GM12878 (cell line): ENCODE measurements at regions not wholly inside any gene's neighbourhood (a gene's known extent, or its start where the extent isn't known, plus 50 kb on each side); places are given as distances from the start of the nearest gene placed in this dataset.

Source experiments
- ATAC-seq: fragments of 200-7000 bp; cut with Tn5 transposase; 3 replicates; pipeline ENCODE4 v1.9.1; 2020; ENCODE audit warnings: mild to moderate bottlenecking, moderate library complexity
- BruUV-seq: library from RNA; stranded (reverse); fragments of 400-500 nt; replicated peaks from 2 replicates; lab custom pipeline; 2021; lab: Mats Ljungman, UMichigan
- CTCF ChIA-PET: fragments of 300-600 bp; sonication (Branson Sonifier 250); formaldehyde crosslinking; extraction: SDS; loops from one replicate; lab custom pipeline; 2021; ENCODE audit warnings: inconsistent platforms; lab: Yijun Ruan, JAX
- POLR2A ChIA-PET: fragments of 350-600 bp; formaldehyde crosslinking; extraction: SDS; loops from one replicate; lab custom pipeline; 2021; ENCODE audit warnings: inconsistent platforms; lab: Charles Lee
- RAD21 ChIA-PET: fragments of 300-600 bp; sonication (Branson Sonifier 250); formaldehyde crosslinking; loops from one replicate; lab custom pipeline; 2023; ENCODE audit warnings: antibody characterized with exemption; ENCODE audit not compliant: unreplicated experiment; lab: Charles Lee
- SMC1A ChIA-PET: fragments of 300-600 bp; sonication (Branson Sonifier 250); formaldehyde crosslinking; loops from one replicate; lab custom pipeline; 2023; ENCODE audit not compliant: unreplicated experiment, uncharacterized antibody; lab: Charles Lee
- DNase-seq: peaks from one replicate; pipeline ENCODE4 v3.0.0-alpha.2; 2011; ENCODE audit warnings: low read depth, low spot score
- FAIRE-seq: peaks from 3 replicates; lab custom pipeline; 2011; peaks lifted over from hg19 to GRCh38; lab: Jason Lieb, UNC
- H2AFZ ChIP-seq: 2 replicates; pipeline ENCODE4 v1.6.0; 2011; ENCODE audit warnings: low read depth, low read length, control low read depth; ENCODE audit not compliant: control insufficient read depth
- H3K27ac ChIP-seq: 2 replicates; pipeline ENCODE4 v1.5.1; 2011; ENCODE audit warnings: control low read depth; ENCODE audit not compliant: control insufficient read depth, insufficient read depth
- H3K27me3 ChIP-seq, 2 experiments: replicated peaks in 1 of 2; 2 replicates each; pipeline versions ENCODE4 v1.6.0 to v1.6.1; 2011; ENCODE audit warnings: low read length in 1 of 2; ENCODE audit not compliant: control insufficient read depth in 2 of 2, insufficient read depth in 2 of 2
- H3K36me3 ChIP-seq, 2 experiments: 2 replicates each; pipeline ENCODE4 v1.5.1; 2011; ENCODE audit warnings: low read length in 1 of 2; ENCODE audit not compliant: control insufficient read depth in 2 of 2, insufficient read depth in 2 of 2
- H3K4me1 ChIP-seq: 2 replicates; pipeline ENCODE4 v1.6.1; 2011; ENCODE audit warnings: mild to moderate bottlenecking, low read length, moderate library complexity, mixed read lengths; ENCODE audit not compliant: control insufficient read depth, insufficient read depth
- H3K4me2 ChIP-seq: 2 replicates; pipeline ENCODE4 v1.6.0; 2011; ENCODE audit warnings: control low read depth; ENCODE audit not compliant: control insufficient read depth, insufficient read depth
- H3K4me3 ChIP-seq: fragments of 200-600 bp; sonication (generic); 2 replicates; pipeline ENCODE4 v1.5.1; 2016
- H3K79me2 ChIP-seq: 2 replicates; pipeline ENCODE4 v1.6.0; 2011; ENCODE audit warnings: low read length; ENCODE audit not compliant: control insufficient read depth, insufficient read depth
- H3K9ac ChIP-seq: 2 replicates; pipeline ENCODE4 v1.8.0; 2011; ENCODE audit warnings: low read length, control low read depth, mixed read lengths; ENCODE audit not compliant: control insufficient read depth, insufficient read depth
- H3K9me3 ChIP-seq: replicated peaks from 3 replicates; pipeline ENCODE4 v1.5.1; 2011; ENCODE audit warnings: mild to moderate bottlenecking, low read length; ENCODE audit not compliant: control insufficient read depth, insufficient read depth
- H4K20me1 ChIP-seq: 2 replicates; pipeline ENCODE4 v1.6.0; 2011; ENCODE audit not compliant: control insufficient read depth, insufficient read depth
- PBX3 ChIP-seq: IDR thresholded peaks from 2 replicates; pipeline ENCODE4 v1.6.1; 2011; ENCODE audit warnings: mild to moderate bottlenecking, low read depth, low read length, moderate library complexity; ENCODE audit not compliant: insufficient replicate concordance
- RAD21 ChIP-seq: IDR thresholded peaks from 2 replicates; pipeline ENCODE4 v1.6.1; 2011; ENCODE audit warnings: mild to moderate bottlenecking, low read depth, low read length, moderate library complexity; ENCODE audit not compliant: insufficient read depth
- SMARCA5 ChIP-seq: fragments of 450-650 bp; IDR thresholded peaks from 2 replicates; pipeline ENCODE4 v1.6.1; 2017; ENCODE audit warnings: mild to moderate bottlenecking
- WGBS: methylation state at CpG from one replicate; pipeline ENCODE4 v1.1.6; 2016; ENCODE audit warnings: low lambda C conversion rate; ENCODE audit not compliant: insufficient replicate concordance, insufficient coverage; ENCODE audit errors: missing lambda C conversion rate; 5-methylcytosine and 5-hydroxymethylcytosine counted together
- in situ Hi-C: fragments of 300-500 bp; cut with MboI; formaldehyde crosslinking; loops from 9 replicates; pipeline ENCODE4 v1.14.3; 2018; ENCODE audit warnings: mixed read lengths
- intact Hi-C: fragments of 100-400 bp; cut with micrococcal nuclease; formaldehyde crosslinking; loops from one replicate; pipeline ENCODE4 v1.14.2; 2022; ENCODE audit not compliant: unreplicated experiment
- TF ChIP-seq, protein P1 (sequence below), 3 experiments: IDR thresholded peaks in 2 of 3; conservative IDR thresholded peaks in 1 of 3; 2 replicates each; pipeline ENCODE4 v1.5.1; 2011; ENCODE audit warnings: low read depth in 3 of 3, low read length in 3 of 3, mild to moderate bottlenecking in 3 of 3, control low read depth in 2 of 3, moderate library complexity in 2 of 3, inconsistent platforms in 1 of 3, mixed read lengths in 1 of 3; ENCODE audit not compliant: control insufficient read depth in 2 of 3, insufficient read depth in 1 of 3; ENCODE audit errors: extremely low read depth in 1 of 3

GRCh38 chr3:81871358-81872155 lies 110.1 kb upstream of the GBE1 start:
- in situ Hi-C loops (no loop called here), intact Hi-C loops (loop anchor here (5.0 kb wide), 1 partner anchor 261 kb away; no protein-coding TSS in a partner anchor)
- 45% methylated on average over 3 of the region's 3 CpGs for WGBS
- SMC1A ChIA-PET: interaction anchor here (0.7 kb wide), 1 partner anchor 9 kb away, joined by 3 read pairs; no protein-coding TSS in a partner anchor
- Histone ChIP-seq H3K27me3 (no peaks in the 10 kb centered on the region), H4K20me1 (no peaks in the 10 kb centered on the region), H3K4me3 (no peak overlapping the region), H2AFZ (no peak overlapping the region; the same call in 1 of the 2 replicates), H3K36me3 (no peaks in the 10 kb centered on the region), H3K4me1 (no peaks in the 10 kb centered on the region), H3K4me2 (no peak overlapping the region), H3K9ac (no peak overlapping the region), H3K9me3 (no peaks in the 10 kb centered on the region), H3K27ac (no peak overlapping the region), H3K79me2 (no peaks in the 10 kb centered on the region)
- TF ChIP-seq SMARCA5: no peak
- TF ChIP-seq, protein P1, sequence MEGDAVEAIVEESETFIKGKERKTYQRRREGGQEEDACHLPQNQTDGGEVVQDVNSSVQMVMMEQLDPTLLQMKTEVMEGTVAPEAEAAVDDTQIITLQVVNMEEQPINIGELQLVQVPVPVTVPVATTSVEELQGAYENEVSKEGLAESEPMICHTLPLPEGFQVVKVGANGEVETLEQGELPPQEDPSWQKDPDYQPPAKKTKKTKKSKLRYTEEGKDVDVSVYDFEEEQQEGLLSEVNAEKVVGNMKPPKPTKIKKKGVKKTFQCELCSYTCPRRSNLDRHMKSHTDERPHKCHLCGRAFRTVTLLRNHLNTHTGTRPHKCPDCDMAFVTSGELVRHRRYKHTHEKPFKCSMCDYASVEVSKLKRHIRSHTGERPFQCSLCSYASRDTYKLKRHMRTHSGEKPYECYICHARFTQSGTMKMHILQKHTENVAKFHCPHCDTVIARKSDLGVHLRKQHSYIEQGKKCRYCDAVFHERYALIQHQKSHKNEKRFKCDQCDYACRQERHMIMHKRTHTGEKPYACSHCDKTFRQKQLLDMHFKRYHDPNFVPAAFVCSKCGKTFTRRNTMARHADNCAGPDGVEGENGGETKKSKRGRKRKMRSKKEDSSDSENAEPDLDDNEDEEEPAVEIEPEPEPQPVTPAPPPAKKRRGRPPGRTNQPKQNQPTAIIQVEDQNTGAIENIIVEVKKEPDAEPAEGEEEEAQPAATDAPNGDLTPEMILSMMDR (IDR thresholded peaks at IDR 0.05 in 2 of 3, conservative IDR thresholded peaks at IDR 0.05 in 1 of 3; ENCODE audit: control insufficient read depth in 2 of 3, extremely low read depth in 1 of 3, insufficient read depth in 1 of 3, low read depth in 3 of 3, low read length in 3 of 3): peak in 1 of 3 experiments; percentile 6; a peak in 1 of 6 replicates
- TF ChIP-seq PBX3: no peak
- peak; percentile 67 for TF ChIP-seq RAD21
- POLR2A ChIA-PET: no interaction called here
- DNase-seq: no peak
- no TSS peak for BruUV-seq
- FAIRE-seq: no peak
- CTCF ChIA-PET: interaction anchor here (1.5 kb wide), 1 partner anchor 9 kb away, joined by 5 read pairs; no protein-coding TSS in a partner anchor
- ATAC-seq: no peak
- RAD21 ChIA-PET: no interaction called here
